Suprapubic skin (tissue), 4 donors: ENCODE measurements at regions not wholly inside any gene's neighbourhood (a gene's known extent, or its start where the extent isn't known, plus 50 kb on each side); places are given as distances from the start of the nearest gene placed in this dataset.

ENCODE experiments used
- DNase-seq, 2 donors: peaks; one replicate each; pipeline ENCODE4 v3.0.0-alpha.2; 2019; ENCODE audit warnings: low spot score in 2 of 2
- H3K27ac ChIP-seq: fragments of 200-600 bp; sonication (generic); one replicate; pipeline ENCODE4 v1.5.1; 2019
- H3K27me3 ChIP-seq: fragments of 200-600 bp; sonication (generic); one replicate; pipeline ENCODE4 v1.5.1; 2019
- H3K36me3 ChIP-seq: fragments of 200-600 bp; sonication (generic); one replicate; pipeline ENCODE4 v1.5.1; 2019
- H3K4me1 ChIP-seq: fragments of 200-600 bp; sonication (generic); one replicate; pipeline ENCODE4 v1.5.1; 2019
- H3K4me3 ChIP-seq: fragments of 200-600 bp; sonication (generic); one replicate; pipeline ENCODE4 v1.5.1; 2019; ENCODE audit warnings: mild to moderate bottlenecking
- H3K9me3 ChIP-seq: fragments of 200-600 bp; sonication (generic); one replicate; pipeline ENCODE4 v1.5.1; 2019
- EP300 ChIP-seq: sonication (generic); formaldehyde crosslinking; IDR thresholded peaks from one replicate; pipeline ENCODE4 v1.6.1; 2017; ENCODE audit warnings: antibody characterized with exemption
- POLR2A ChIP-seq, 2 donors: fragments of 450-650 bp; IDR thresholded peaks; one replicate each; pipeline ENCODE4 v1.6.1; 2017; ENCODE audit warnings: antibody characterized with exemption in 2 of 2, mild to moderate bottlenecking in 2 of 2, moderate library complexity in 2 of 2
- POLR2AphosphoS5 ChIP-seq, 3 donors: sonication (generic); formaldehyde crosslinking; IDR thresholded peaks; one replicate each; pipeline ENCODE4 v1.6.1; 2017; ENCODE audit warnings: antibody characterized with exemption in 3 of 3
- WGBS: methylation state at CpG from one replicate; pipeline ENCODE4 v1.1.5; 2018; 5-methylcytosine and 5-hydroxymethylcytosine counted together
- TF ChIP-seq, protein P1 (sequence below), 2 donors: fragments of 200-600 bp in 1 of 2; fragments of 450-650 bp in 1 of 2; sonication (generic) in 1 of 2; IDR thresholded peaks; one replicate each; pipeline ENCODE4 v1.5.1; 2016 to 2019; ENCODE audit warnings: antibody characterized with exemption in 2 of 2, mild to moderate bottlenecking in 1 of 2, moderate library complexity in 1 of 2

- no peak overlapping the region for H3K27ac ChIP-seq
- no peaks in the 10 kb centered on the region for H3K9me3 ChIP-seq
- no peaks in the 10 kb centered on the region for H3K36me3 ChIP-seq
- no peaks in the 10 kb centered on the region for H3K4me1 ChIP-seq
- 62% methylated on average over 4 of the region's 4 CpGs for WGBS
- TF ChIP-seq POLR2A (IDR thresholded peaks at IDR 0.05) (no peak), POLR2AphosphoS5 (IDR thresholded peaks at IDR 0.05) (no peak), EP300 (no peak)
- TF ChIP-seq, protein P1, sequence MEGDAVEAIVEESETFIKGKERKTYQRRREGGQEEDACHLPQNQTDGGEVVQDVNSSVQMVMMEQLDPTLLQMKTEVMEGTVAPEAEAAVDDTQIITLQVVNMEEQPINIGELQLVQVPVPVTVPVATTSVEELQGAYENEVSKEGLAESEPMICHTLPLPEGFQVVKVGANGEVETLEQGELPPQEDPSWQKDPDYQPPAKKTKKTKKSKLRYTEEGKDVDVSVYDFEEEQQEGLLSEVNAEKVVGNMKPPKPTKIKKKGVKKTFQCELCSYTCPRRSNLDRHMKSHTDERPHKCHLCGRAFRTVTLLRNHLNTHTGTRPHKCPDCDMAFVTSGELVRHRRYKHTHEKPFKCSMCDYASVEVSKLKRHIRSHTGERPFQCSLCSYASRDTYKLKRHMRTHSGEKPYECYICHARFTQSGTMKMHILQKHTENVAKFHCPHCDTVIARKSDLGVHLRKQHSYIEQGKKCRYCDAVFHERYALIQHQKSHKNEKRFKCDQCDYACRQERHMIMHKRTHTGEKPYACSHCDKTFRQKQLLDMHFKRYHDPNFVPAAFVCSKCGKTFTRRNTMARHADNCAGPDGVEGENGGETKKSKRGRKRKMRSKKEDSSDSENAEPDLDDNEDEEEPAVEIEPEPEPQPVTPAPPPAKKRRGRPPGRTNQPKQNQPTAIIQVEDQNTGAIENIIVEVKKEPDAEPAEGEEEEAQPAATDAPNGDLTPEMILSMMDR (IDR thresholded peaks at IDR 0.05): no peak
- DNase-seq: no peak
- H3K27me3 ChIP-seq: no peaks in the 10 kb centered on the region
- no peak overlapping the region for H3K4me3 ChIP-seq
Observed at GRCh38 chr4:130419211-130419975, 1323.4 kb downstream of the C4orf33 start.

GRCh38 chr4:130422261-130422660 lies 1326.3 kb downstream of the C4orf33 start:
- no peaks in the 10 kb centered on the region for H3K27me3 ChIP-seq
- DNase-seq: no peak

DNA sequence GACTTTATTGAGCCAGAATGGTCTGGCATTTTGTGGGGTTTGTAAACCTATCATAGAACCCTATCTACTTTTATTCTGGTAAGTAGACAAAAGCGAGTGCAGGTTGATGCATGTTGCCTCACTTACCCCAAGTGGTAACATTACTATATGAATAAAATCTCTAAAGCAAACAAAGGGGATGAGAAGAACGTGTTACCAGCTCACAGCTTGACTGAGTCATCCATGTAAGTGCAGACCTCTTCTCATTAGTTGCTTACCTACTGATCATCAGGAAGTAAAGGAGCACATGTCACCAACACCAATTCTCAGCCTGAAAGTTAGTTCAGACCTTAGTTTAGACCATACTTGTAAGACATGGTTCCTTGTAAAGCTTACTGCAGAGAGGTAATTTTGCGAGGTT lies 1328.3 kb downstream of the C4orf33 start:
- no peaks in the 10 kb centered on the region for H3K27me3 ChIP-seq
- TF ChIP-seq, protein P1 (IDR thresholded peaks at IDR 0.05): no peak
- no peak for TF ChIP-seq POLR2AphosphoS5 (IDR thresholded peaks at IDR 0.05)
- no peak for TF ChIP-seq POLR2A (IDR thresholded peaks at IDR 0.05)
- no peak for TF ChIP-seq EP300
- H3K36me3 ChIP-seq: no peaks in the 10 kb centered on the region
- H3K27ac ChIP-seq: no peak overlapping the region
- no peak for DNase-seq
- no peaks in the 10 kb centered on the region for H3K9me3 ChIP-seq
- no peak overlapping the region for H3K4me3 ChIP-seq
- no peaks in the 10 kb centered on the region for H3K4me1 ChIP-seq
- WGBS: 80% methylated on average over 3 of the region's 3 CpGs

More at GRCh38 chr4:130422261-130422660, 1326.3 kb downstream of the C4orf33 start:
- H3K27ac ChIP-seq: no peak overlapping the region
- H3K36me3 ChIP-seq: no peaks in the 10 kb centered on the region
- H3K4me1 ChIP-seq: no peaks in the 10 kb centered on the region
- TF ChIP-seq, protein P1 (IDR thresholded peaks at IDR 0.05): no peak
- no peak for TF ChIP-seq EP300
- no peak for TF ChIP-seq POLR2AphosphoS5 (IDR thresholded peaks at IDR 0.05)
- no peak for TF ChIP-seq POLR2A (IDR thresholded peaks at IDR 0.05)
- no peak overlapping the region for H3K4me3 ChIP-seq
- no peaks in the 10 kb centered on the region for H3K9me3 ChIP-seq

GRCh38 chr4:130432289-130432688 lies 1336.3 kb downstream of the C4orf33 start:
- no peaks in the 10 kb centered on the region for H3K9me3 ChIP-seq
- TF ChIP-seq EP300: no peak
- TF ChIP-seq, protein P1 (IDR thresholded peaks at IDR 0.05): no peak
- H3K27ac ChIP-seq: no peak overlapping the region
- 71% methylated on average over 5 of the region's 5 CpGs for WGBS
- H3K4me3 ChIP-seq: no peak overlapping the region
- no peak for DNase-seq
- H3K27me3 ChIP-seq: no peaks in the 10 kb centered on the region
- H3K4me1 ChIP-seq: no peaks in the 10 kb centered on the region
- no peaks in the 10 kb centered on the region for H3K36me3 ChIP-seq

GRCh38 chr4:130449741-130450140 lies 1353.8 kb downstream of the C4orf33 start:
- peaks cover 6% of the 10 kb centered on the region for H3K9me3 ChIP-seq
- H3K27ac ChIP-seq: no peak overlapping the region
- no peak for DNase-seq
- no peaks in the 10 kb centered on the region for H3K27me3 ChIP-seq
- H3K36me3 ChIP-seq: no peaks in the 10 kb centered on the region
- no peak overlapping the region for H3K4me3 ChIP-seq
- H3K4me1 ChIP-seq: no peaks in the 10 kb centered on the region
- TF ChIP-seq, protein P1 (IDR thresholded peaks at IDR 0.05): no peak
- TF ChIP-seq POLR2AphosphoS5 (IDR thresholded peaks at IDR 0.05): no peak
- no peak for TF ChIP-seq POLR2A (IDR thresholded peaks at IDR 0.05)
- TF ChIP-seq EP300: no peak
